ENCODE measurements at regions not wholly inside any gene's neighbourhood (a gene's known extent, or its start where the extent isn't known, plus 50 kb on each side); places are given as distances from the start of the nearest gene placed in this dataset.

- no peak for TF ChIP-seq CTCF (IDR thresholded peaks at IDR 0.05)
- TF ChIP-seq POLR2A (IDR thresholded peaks at IDR 0.05), result no peak
Measured at GRCh38 chr3:15932348-15933300, 134.8 kb upstream of the ANKRD28 start.
